CD4-positive, alpha-beta memory T cell (primary cell): ENCODE measurements at regions not wholly inside any gene's neighbourhood (a gene's known extent, or its start where the extent isn't known, plus 50 kb on each side); places are given as distances from the start of the nearest gene placed in this dataset.

Experiments
- CTCF ChIA-PET: fragments of 350-600 bp; sonication (Branson Sonifier 250); formaldehyde crosslinking; loops from one replicate; lab custom pipeline; 2021; ENCODE audit warnings: inconsistent platforms; ENCODE audit not compliant: partially characterized antibody; lab: Charles Lee
- POLR2A ChIA-PET: fragments of 350-600 bp; sonication (Branson Sonifier 250); formaldehyde crosslinking; loops from one replicate; lab custom pipeline; 2021; ENCODE audit not compliant: partially characterized antibody; lab: Charles Lee
- DNase-seq, 5 donors: peaks; one replicate each; pipeline versions ENCODE4 v3.0.0 to v3.0.0-alpha.2; 2020 to 2022; ENCODE audit warnings: mixed read lengths in 1 of 5
- H3K27ac ChIP-seq: one replicate; pipeline ENCODE4 v1.7.0; 2013; ENCODE audit warnings: low read depth, low read length
- H3K27me3 ChIP-seq: 2 replicates; pipeline ENCODE4 v1.7.0; 2013; ENCODE audit warnings: mild to moderate bottlenecking, low read length, moderate library complexity; ENCODE audit not compliant: insufficient read depth
- H3K36me3 ChIP-seq: 2 replicates; pipeline ENCODE4 v1.7.0; 2013; ENCODE audit warnings: mild to moderate bottlenecking, low read length, moderate library complexity; ENCODE audit not compliant: insufficient read depth
- H3K4me1 ChIP-seq: 2 replicates; pipeline ENCODE4 v1.7.0; 2013; ENCODE audit warnings: mild to moderate bottlenecking, low read length, moderate library complexity; ENCODE audit not compliant: insufficient read depth
- H3K4me3 ChIP-seq, 2 donors: one replicate each; pipeline ENCODE4 v1.7.0; 2013; ENCODE audit warnings: low read length in 2 of 2, mild to moderate bottlenecking in 1 of 2
- H3K9me3 ChIP-seq, 2 donors: one replicate each; pipeline ENCODE4 v1.7.0; 2013; ENCODE audit warnings: low read length in 2 of 2, control low read depth in 1 of 2; ENCODE audit not compliant: control insufficient read depth in 1 of 2
- H3K27ac Mint-ChIP-seq, 7 donors: one replicate each; pipeline ENCODE4 v1.8.0; 2020 to 2021; ENCODE audit warnings: mixed read lengths in 7 of 7, mild to moderate bottlenecking in 6 of 7, inconsistent platforms in 3 of 7, moderate library complexity in 3 of 7
- H3K27me3 Mint-ChIP-seq, 2 donors: one replicate each; pipeline ENCODE4 v1.8.0; 2020 to 2021; ENCODE audit warnings: mixed read lengths in 2 of 2
- H3K36me3 Mint-ChIP-seq, 2 donors: one replicate each; pipeline ENCODE4 v1.8.0; 2020 to 2021; ENCODE audit warnings: mixed read lengths in 2 of 2, inconsistent platforms in 1 of 2, mild to moderate bottlenecking in 1 of 2
- H3K4me1 Mint-ChIP-seq, 4 donors: one replicate each; pipeline ENCODE4 v1.8.0; 2020 to 2021; ENCODE audit warnings: mixed read lengths in 4 of 4, mild to moderate bottlenecking in 1 of 4
- H3K4me3 Mint-ChIP-seq, 8 donors: one replicate each; pipeline ENCODE4 v1.8.0; 2020 to 2021; ENCODE audit warnings: mixed read lengths in 8 of 8, mild to moderate bottlenecking in 7 of 8, moderate library complexity in 6 of 8, inconsistent platforms in 3 of 8
- H3K9me3 Mint-ChIP-seq, 8 donors: one replicate each; pipeline ENCODE4 v1.8.0; 2020 to 2021; ENCODE audit warnings: mixed read lengths in 8 of 8, mild to moderate bottlenecking in 5 of 8, inconsistent platforms in 3 of 8, moderate library complexity in 1 of 8
- intact Hi-C: fragments of 100-400 bp; cut with micrococcal nuclease; formaldehyde crosslinking; loops from one replicate; pipeline ENCODE4 v1.15.1; 2023

DNA sequence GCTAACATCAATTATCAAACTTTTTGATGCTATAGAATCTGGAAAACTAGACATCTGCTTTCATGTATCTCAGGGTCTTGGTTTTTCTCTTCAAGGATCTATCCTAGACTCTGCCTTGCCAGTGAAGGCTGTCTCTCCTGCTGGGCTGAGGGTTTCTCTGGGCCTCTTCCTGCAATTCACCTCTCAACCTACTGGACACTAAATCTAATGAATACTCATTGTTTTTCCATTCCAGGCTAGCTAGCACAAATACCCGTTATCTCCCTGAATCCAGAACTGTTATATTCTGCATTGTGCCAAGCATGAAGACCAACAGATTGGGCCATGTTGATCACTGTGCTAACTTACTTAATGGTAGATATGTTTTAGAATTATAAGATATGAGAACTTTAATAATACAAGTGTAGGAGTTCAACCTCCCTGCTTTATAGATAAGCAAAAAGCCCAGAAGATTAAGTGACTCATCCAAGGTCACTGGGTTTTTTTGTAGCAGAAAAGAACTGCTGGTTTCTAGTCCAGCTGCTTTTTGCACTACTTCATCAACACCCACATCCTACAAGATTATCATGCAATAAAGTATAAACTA lies 56.5 kb upstream of the RNF38 start:
- no peak for DNase-seq
- H3K4me3 Mint-ChIP-seq: peak overlapping the region in 5 of 8 donors; percentile 16 to 74 (median 27)
- H3K27ac ChIP-seq: no peak overlapping the region
- H3K27ac Mint-ChIP-seq: peak overlapping the region in 6 of 7 donors; percentile 51 to 88 (median 75)
- ChIA-PET POLR2A (interaction anchor here (2.7 to 5.4 kb wide), 2 partner anchors 14 to 30 kb away, joined by 6 to 88 read pairs; no protein-coding TSS in a partner anchor), CTCF (interaction anchor here (0.7 to 4.6 kb wide), 5 partner anchors 49 to 101 kb away, joined by 3 to 21 read pairs (median 3); no protein-coding TSS in a partner anchor)
- peaks cover 0 to 2% (median 0%) of the 10 kb centered on the region in 8 donors for H3K9me3 Mint-ChIP-seq
- H3K36me3 ChIP-seq: no peaks in the 10 kb centered on the region
- peaks cover 50% of the 10 kb centered on the region for H3K4me1 ChIP-seq
- peaks cover 33 to 69% (median 42%) of the 10 kb centered on the region in 4 donors for H3K4me1 Mint-ChIP-seq
- intact Hi-C loops: no loop called here
- H3K27me3 ChIP-seq: no peaks in the 10 kb centered on the region
- peaks cover 3 to 4% of the 10 kb centered on the region in 2 donors for H3K36me3 Mint-ChIP-seq
- no peaks in the 10 kb centered on the region for H3K9me3 ChIP-seq
- H3K27me3 Mint-ChIP-seq: no peaks in the 10 kb centered on the region
- H3K4me3 ChIP-seq: no peak overlapping the region

DNA sequence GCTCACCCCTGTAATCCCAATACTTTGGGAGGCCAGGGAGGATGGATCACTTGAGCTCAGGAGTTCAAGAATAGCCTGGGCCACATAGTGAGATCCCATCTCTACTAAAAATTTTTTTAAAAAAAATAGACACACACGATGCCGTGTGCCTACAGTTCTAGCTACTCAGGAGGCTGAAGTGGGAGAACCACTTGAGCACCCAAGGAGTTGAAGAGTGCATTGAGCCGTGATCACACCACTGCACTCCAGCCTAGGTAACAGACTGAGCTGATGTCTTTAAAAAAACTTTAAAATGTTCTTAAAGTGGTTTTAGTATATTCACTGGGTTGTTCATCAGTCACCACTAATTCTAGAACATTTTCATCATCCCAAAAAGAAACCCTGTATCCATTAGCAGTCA lies 51.9 kb upstream of the RNF38 start:
- H3K9me3 ChIP-seq: no peaks in the 10 kb centered on the region
- peak overlapping the region in 1 of 7 donors; percentile 43 for H3K27ac Mint-ChIP-seq
- H3K4me3 Mint-ChIP-seq: no peak overlapping the region
- no peak overlapping the region for H3K4me3 ChIP-seq
- H3K36me3 Mint-ChIP-seq: peaks cover 4 to 5% of the 10 kb centered on the region in 2 donors
- H3K4me1 ChIP-seq: peaks cover 27% of the 10 kb centered on the region
- CTCF ChIA-PET: interaction anchor here (1.3 to 7.3 kb wide), 5 partner anchors 9 to 277 kb away, joined by 3 to 80 read pairs (median 17); no protein-coding TSS in a partner anchor
- POLR2A ChIA-PET: no interaction called here
- H3K36me3 ChIP-seq: no peaks in the 10 kb centered on the region
- H3K27me3 ChIP-seq: no peaks in the 10 kb centered on the region
- H3K27ac ChIP-seq: no peak overlapping the region
- H3K27me3 Mint-ChIP-seq: no peaks in the 10 kb centered on the region
- no peak for DNase-seq
- peaks cover 13 to 45% (median 24%) of the 10 kb centered on the region in 4 donors for H3K4me1 Mint-ChIP-seq
- intact Hi-C loops: loop anchor here (5.0 kb wide), 1 partner anchor 35 kb away; no protein-coding TSS in a partner anchor
- no peaks in the 10 kb centered on the region for H3K9me3 Mint-ChIP-seq

DNA sequence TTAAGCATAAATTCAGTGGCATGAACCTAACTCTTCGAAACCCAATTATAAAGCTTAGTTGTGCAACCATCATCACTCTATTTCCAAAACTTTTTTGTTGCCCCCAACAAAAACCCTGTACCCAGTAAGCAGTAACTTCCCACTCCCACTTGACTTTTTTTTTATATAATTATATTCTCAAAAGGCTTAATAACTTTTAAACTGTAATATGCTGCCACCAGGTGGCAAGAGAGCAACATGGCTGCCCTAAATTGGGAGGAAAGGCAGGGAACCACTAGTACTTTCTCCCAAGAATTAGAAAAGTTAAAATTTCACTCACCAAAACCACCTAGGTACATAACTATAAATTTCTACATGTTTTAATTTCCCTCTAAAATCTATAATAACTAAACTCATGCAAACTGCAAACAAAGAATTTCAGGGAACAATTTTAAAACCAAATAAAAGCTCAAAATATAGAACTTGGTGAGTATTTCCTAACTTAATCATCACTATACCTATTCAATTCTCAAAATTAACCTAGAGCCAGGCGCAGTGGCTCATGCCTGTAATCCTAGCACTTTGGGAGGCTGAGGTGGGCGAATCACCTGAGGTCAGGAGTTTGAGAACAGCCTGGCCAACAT lies 50.2 kb upstream of the RNF38 start:
- Mint-ChIP-seq H3K4me3 (no peak overlapping the region), H3K27ac (peak overlapping the region in 2 of 7 donors; percentile 12 to 29), H3K27me3 (no peaks in the 10 kb centered on the region), H3K4me1 (peaks cover 16 to 32% (median 25%) of the 10 kb centered on the region in 4 donors), H3K36me3 (peaks cover 2 to 10% of the 10 kb centered on the region in 2 donors), H3K9me3 (no peaks in the 10 kb centered on the region)
- DNase-seq: peak in 4 of 5 donors; percentile 24 to 30 (median 29)
- Histone ChIP-seq H3K4me1 (peaks cover 20% of the 10 kb centered on the region), H3K4me3 (no peak overlapping the region), H3K36me3 (no peaks in the 10 kb centered on the region), H3K27ac (no peak overlapping the region), H3K9me3 (no peaks in the 10 kb centered on the region), H3K27me3 (no peaks in the 10 kb centered on the region)
- CTCF ChIA-PET: interaction anchor here (0.9 to 7.3 kb wide), 15 partner anchors 8 to 279 kb away, joined by 3 to 80 read pairs (median 6); no protein-coding TSS in a partner anchor
- intact Hi-C loops: loop anchor here (1.0 to 5.0 kb wide), 3 partner anchors 37 to 106 kb away; no protein-coding TSS in a partner anchor
- POLR2A ChIA-PET: interaction anchor here (1.3 to 1.6 kb wide), 2 partner anchors 12 to 43 kb away, joined by 5 read pairs; no protein-coding TSS in a partner anchor
